Uterus (tissue), 2 donors: ENCODE measurements at regions not wholly inside any gene's neighbourhood (a gene's known extent, or its start where the extent isn't known, plus 50 kb on each side); places are given as distances from the start of the nearest gene placed in this dataset.

Experiments
- CTCF ChIP-seq, 4 experiments: fragments of 200-600 bp in 2 of 4; fragments of 450-650 bp in 2 of 4; sonication (generic) in 2 of 4; IDR thresholded peaks; one replicate each; pipeline ENCODE4 v1.5.1; 2016 to 2019; ENCODE audit warnings: antibody characterized with exemption in 4 of 4, mild to moderate bottlenecking in 2 of 4, moderate library complexity in 1 of 4
- POLR2A ChIP-seq, 2 donors: fragments of 450-650 bp; IDR thresholded peaks; one replicate each; pipeline ENCODE4 v1.6.1; 2016; ENCODE audit warnings: antibody characterized with exemption in 2 of 2, mild to moderate bottlenecking in 1 of 2, moderate library complexity in 1 of 2

DNA sequence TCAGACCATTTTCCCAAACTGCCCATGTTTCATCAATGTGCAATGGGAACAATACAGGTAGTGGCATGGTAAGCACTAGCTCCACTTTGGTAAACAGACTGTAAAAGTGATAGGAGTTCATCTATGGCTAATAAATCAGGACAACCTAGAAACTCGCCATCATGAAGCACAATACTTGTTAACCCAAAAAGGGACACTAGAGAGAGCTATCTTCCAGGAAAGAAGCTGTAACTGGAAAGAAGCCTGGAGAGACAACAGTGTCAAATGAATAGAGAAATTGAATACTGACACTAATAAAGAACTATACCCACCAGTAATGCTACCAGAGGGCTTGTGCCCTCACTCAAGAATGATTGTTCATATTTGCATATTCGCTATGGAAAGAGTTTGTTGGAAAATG is 164.7 kb upstream of the RGS18 start:
- TF ChIP-seq CTCF (IDR thresholded peaks at IDR 0.05) (no peak), POLR2A (IDR thresholded peaks at IDR 0.05) (no peak)
